GM18520 (cell line): ENCODE measurements at regions not wholly inside any gene's neighbourhood (a gene's known extent, or its start where the extent isn't known, plus 50 kb on each side); places are given as distances from the start of the nearest gene placed in this dataset.

ENCODE experiments used
- ATAC-seq: cut with Tn5 transposase; IDR thresholded peaks from one replicate; pipeline ENCODE4 v1.9.1; 2021; ENCODE audit not compliant: unreplicated experiment

DNA sequence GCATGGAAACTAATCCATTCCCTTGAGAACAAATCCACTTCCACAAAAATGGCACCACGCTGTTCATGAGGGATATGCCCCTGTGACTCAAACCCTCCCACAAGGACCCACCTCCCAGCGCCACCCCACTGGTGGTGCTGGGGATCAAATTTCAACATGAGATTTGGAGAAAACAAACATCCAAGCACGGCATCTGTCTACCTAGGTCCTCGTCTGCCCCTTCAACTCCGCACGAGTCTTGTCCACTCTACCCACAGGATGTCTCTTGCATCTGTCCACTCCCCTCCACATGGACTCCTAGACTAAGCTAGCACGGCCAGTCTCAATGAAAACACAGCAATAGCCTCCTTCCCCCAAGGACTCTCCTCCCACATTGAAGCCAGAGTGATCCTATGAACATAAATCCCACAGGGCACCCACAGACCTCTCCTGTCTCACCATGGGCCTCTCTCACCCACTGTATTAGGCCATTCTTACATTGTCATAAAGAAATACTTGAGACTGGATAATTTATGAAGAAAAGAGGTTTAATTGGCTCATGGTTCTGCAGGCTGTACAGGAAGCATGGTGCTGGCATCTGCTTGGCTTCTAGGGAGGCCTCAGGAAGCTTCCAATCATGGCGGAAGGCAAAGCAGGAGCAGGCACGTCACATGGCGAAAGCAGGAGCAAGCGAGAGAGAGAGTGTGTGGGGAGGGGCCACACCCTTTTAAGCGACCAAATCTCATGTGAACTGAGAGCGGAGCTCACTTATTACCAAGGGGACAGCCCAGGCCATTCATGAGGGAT is 101.4 kb downstream of the TOMM20 start:
- ATAC-seq: no peak

DNA sequence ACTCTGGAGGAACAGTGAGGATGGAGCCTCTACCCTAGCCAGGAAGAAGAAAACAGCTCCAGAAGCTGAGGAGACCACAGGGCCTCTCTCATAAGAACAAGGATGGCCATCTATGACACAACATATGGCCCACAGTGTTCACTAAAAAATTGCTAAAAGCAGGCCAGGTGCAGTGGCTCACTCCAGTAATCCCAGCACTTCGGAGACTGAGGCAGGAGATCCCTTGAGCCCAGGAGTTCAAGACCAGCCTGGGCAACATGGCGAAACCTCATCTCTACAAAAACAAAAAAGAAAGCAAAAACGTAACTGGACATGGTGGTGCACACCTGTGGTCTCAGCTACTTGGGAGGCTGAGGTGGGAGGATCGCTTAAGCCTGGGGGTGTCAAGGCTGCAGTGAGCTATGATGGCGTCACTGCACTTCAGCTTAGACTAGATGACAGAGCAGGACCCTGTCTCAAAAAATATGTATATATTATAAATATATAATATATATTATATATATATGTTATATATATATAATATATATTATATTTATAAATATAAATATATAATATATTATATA is 103.1 kb downstream of the TOMM20 start:
- ATAC-seq: no peak

DNA sequence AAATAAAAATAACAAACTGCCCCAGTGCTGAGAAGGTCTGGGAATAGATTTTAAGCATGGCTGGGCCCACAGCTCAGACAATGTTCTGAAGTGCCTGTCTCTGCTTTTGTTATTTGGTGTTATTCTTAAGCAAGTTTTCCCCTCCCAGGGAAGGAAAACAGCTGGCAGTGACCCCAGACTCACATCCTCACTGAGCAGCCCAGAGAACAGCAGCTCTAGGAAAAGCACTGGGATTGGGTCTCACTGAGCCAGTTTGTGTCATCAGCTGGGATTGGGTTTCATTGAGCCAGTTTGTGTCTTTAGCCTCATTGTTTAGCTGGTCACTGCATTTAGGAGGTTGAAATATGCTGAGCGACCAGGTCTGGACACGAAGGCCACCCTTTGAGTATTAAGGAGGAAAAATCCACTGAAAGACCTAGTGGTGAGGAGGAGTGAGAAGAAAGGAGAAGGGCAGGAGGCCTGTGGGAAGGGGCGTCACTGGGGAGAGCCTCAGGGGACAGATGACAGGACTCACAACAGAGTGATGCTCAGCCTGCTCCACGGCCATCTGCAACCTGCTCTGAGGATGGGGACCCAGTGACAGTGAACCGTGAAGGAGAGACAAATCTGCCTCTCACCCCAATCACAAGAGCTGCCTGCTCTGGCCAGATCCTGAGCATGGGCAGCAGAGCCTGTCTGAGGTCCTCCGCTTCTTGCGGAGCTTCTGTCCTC is 103.8 kb downstream of the TOMM20 start:
- ATAC-seq: no peak

GRCh38 chr1:235023711-235024439 is 104.8 kb downstream of the TOMM20 start:
- no peak for ATAC-seq

GRCh38 chr1:235022981-235023710 is 105.5 kb downstream of the TOMM20 start:
- no peak for ATAC-seq

- no peak for ATAC-seq
Measured at GRCh38 chr1:235022341-235022980, 106.2 kb downstream of the TOMM20 start.

DNA sequence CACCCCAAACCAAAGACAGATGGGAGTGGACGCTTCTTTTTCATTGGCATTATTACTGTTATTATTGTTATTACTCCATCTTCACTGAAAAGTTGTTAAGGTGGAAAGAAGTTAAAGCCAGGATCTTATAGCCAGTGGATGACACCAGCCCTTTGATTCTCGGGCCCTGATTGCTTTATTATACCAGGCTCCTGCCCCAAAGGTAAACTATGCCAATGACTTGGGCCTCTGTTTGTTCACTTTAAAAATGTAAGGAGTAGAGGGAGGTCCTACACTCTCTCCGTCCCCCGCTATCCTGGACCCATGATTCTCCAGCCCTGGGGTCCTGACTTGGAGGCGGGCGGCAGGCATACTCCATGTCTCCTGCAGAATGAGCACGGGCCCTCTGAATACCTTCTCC is 106.8 kb downstream of the TOMM20 start:
- no peak for ATAC-seq

DNA sequence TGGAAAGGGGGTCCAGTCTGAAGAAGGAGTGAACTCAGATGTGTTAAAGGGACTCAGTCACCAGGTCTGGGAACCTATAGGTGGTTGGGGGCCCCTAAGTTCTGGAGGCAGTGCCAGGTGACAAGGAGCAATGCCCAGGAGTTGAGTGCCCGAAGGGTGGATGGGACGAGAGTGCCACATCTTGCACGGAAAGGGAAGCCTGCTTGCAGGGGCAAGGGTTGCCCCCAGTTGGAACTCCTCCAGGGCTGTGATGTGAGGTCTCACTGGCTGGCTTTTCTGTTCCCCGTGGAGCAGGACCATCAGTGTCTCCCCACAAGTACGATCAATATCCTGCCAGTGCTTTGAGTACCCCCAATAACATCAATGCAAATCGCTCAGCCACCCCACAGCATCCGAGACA is 107.3 kb downstream of the TOMM20 start:
- ATAC-seq: no peak

GRCh38 chr1:235019961-235020360 is 108.7 kb downstream of the TOMM20 start:
- ATAC-seq: no peak

- no peak for ATAC-seq
Measured at GRCh38 chr1:235019471-235019870, 109.2 kb downstream of the TOMM20 start.

DNA sequence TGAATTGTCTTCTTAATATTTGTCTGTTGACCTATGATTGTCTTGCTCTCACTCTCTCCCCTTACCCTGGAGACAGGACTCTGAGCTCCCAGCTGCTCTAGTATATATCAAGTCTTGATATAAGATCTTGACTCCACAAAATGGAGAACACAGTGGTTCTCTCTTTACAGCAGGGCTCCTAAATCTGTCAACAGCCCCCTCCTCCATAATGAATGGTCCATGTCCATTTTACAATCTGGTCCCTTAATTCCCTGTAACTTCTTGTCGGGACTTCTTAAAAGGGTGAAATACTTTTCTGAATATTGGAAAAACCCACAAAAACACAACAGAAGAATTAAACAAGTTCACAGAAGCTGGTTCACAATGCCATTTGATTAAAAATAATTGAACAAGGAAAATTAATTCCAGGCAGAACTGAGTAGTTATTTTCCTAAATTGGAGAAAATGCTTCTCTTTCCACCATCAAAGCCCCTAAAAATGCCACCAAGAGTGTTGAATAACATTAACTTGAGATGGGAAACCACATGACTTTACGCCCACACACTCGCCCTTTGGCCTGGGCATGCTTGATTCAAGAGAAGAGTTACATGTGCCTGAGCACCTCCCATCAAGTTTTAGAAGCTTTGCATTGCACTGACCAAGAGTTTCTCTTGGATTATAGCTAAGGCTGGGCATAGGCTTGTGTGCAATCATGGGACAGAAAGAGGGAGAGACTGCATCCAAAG is 109.8 kb downstream of the TOMM20 start:
- no peak for ATAC-seq

DNA sequence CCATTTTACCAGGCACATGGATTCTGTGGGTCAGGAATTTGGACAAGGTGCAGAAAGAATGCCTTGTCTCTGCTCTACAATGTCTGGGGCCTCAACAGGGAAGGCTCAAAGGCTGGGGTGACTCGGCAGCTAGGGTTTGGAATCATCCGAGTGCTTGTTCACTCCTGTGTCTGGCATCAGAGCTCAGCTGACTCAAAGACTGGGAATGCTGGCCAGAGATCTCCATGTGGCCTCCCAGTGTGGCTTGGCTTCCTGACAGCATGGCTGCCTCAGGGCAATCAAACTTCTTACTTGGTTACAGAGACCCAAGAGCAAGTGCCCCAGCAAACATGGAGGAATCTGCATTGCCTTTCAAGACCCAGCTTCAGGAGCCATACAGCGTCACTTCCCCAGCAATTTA is 110.5 kb downstream of the TOMM20 start:
- no peak for ATAC-seq

GRCh38 chr1:235017719-235018118 is 110.9 kb downstream of the TOMM20 start:
- ATAC-seq: no peak

- no peak for ATAC-seq
Measured at GRCh38 chr1:235017191-235017590, 111.4 kb downstream of the TOMM20 start.

GRCh38 chr1:235015291-235015985 is 113.2 kb downstream of the TOMM20 start:
- ATAC-seq: no peak

GRCh38 chr1:235014756-235015155 is 113.9 kb downstream of the TOMM20 start:
- ATAC-seq: no peak

- no peak for ATAC-seq
Measured at GRCh38 chr1:235013512-235013911, 115.1 kb downstream of the TOMM20 start.

GRCh38 chr1:235012436-235013210 is 116.0 kb downstream of the TOMM20 start:
- ATAC-seq: no peak
